ENCODE measurements at regions not wholly inside any gene's neighbourhood (a gene's known extent, or its start where the extent isn't known, plus 50 kb on each side); places are given as distances from the start of the nearest gene placed in this dataset.

DNA sequence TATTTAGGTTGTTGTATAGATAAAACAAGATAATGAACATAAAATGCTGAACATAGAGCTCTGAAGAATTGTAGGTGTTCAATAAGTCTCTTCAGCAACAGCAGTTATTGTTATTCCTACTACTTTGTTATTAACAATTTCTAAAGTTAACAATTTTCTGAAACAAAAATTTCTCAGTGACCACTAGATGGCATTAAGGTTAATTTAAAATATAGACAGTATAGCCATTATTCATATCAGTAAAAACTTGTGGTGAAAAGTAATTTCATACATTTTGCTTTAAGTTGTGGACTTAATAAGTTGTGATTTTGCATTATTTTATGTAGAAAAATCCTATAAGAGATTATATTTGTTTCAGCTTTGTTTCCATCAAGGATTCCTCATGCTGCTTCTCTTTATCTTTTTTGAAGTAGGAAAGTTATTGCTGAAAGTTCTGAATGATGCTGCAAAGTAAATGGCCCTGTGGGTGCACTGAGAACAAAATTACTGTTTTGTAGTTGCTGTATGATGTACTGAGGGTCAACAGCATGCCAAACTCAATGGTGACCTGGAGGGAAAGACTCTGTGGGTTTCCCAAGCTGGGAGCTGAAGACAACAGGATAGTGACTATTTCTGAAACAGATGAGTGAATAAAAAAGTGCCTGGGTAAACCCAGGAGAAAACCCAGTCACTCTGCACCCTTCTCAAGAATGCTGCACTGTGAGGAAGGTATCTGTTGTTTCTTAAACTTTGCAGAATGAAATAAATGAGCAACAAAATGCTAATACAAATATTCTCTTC is 253.6 kb downstream of the KIF20B start:
- Histone ChIP-seq H3K9me3 (ENCODE audit: control insufficient read depth, low read length) (no peaks in the 10 kb centered on the region), H3K4me3 (ENCODE audit: low read depth, low read length) (no peak overlapping the region), H3K9ac (no peak overlapping the region), H3K36me3 (ENCODE audit: control insufficient read depth, insufficient read depth, low read length) (no peaks in the 10 kb centered on the region), H3K79me2 (no peaks in the 10 kb centered on the region), H3K27ac (no peak overlapping the region), H3K4me1 (no peaks in the 10 kb centered on the region), H3K27me3 (ENCODE audit: control insufficient read depth, insufficient read depth, low read length) (no peaks in the 10 kb centered on the region), H2AFZ (no peak overlapping the region), H3K4me2 (ENCODE audit: low read length) (no peak overlapping the region)
- TF ChIP-seq, protein P1, sequence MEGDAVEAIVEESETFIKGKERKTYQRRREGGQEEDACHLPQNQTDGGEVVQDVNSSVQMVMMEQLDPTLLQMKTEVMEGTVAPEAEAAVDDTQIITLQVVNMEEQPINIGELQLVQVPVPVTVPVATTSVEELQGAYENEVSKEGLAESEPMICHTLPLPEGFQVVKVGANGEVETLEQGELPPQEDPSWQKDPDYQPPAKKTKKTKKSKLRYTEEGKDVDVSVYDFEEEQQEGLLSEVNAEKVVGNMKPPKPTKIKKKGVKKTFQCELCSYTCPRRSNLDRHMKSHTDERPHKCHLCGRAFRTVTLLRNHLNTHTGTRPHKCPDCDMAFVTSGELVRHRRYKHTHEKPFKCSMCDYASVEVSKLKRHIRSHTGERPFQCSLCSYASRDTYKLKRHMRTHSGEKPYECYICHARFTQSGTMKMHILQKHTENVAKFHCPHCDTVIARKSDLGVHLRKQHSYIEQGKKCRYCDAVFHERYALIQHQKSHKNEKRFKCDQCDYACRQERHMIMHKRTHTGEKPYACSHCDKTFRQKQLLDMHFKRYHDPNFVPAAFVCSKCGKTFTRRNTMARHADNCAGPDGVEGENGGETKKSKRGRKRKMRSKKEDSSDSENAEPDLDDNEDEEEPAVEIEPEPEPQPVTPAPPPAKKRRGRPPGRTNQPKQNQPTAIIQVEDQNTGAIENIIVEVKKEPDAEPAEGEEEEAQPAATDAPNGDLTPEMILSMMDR (IDR thresholded peaks at IDR 0.05): peak; percentile 58

DNA sequence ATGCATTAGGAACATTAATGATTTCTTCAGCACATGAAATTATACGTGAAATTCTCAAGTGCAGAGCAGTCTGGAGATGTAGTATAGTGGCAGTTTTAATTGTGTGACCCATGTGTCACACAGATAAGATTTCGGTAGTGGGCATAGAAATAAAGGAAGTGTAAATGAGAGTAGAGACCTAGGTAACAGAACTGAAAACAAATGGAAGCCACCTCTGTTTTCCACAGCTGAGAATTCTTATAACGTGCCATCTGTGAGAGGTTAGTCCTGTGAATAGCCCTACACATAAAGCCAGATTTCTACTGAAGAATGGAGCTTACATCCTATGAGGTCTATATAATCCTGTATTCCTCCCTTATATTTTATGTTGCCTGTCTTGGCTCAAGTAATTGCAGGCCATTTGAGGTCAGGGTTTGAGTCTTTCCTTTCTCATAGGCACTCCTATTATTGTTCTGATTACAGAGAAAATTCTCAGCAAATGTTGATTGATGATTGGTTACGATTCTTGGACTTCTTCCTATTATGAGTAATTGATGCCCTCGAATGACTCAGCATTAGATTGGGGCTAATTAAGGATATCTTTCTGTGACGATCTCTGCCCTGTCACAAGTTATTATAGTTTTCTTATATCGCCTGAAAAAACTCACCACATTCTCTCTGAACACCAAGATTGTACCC is 258.2 kb downstream of the KIF20B start:
- no peak overlapping the region for H3K27ac ChIP-seq
- H3K4me3 ChIP-seq (ENCODE audit: low read depth, low read length): no peak overlapping the region
- no peak overlapping the region for H3K4me2 ChIP-seq (ENCODE audit: low read length)
- H3K9ac ChIP-seq: no peak overlapping the region
- TF ChIP-seq, protein P1 (IDR thresholded peaks at IDR 0.05): no peak
- no peaks in the 10 kb centered on the region for H3K9me3 ChIP-seq (ENCODE audit: control insufficient read depth, low read length)
- H3K36me3 ChIP-seq (ENCODE audit: control insufficient read depth, insufficient read depth, low read length): no peaks in the 10 kb centered on the region
- no peaks in the 10 kb centered on the region for H3K27me3 ChIP-seq (ENCODE audit: control insufficient read depth, insufficient read depth, low read length)
- no peaks in the 10 kb centered on the region for H3K4me1 ChIP-seq
- no peaks in the 10 kb centered on the region for H3K79me2 ChIP-seq
- H2AFZ ChIP-seq: no peak overlapping the region

DNA sequence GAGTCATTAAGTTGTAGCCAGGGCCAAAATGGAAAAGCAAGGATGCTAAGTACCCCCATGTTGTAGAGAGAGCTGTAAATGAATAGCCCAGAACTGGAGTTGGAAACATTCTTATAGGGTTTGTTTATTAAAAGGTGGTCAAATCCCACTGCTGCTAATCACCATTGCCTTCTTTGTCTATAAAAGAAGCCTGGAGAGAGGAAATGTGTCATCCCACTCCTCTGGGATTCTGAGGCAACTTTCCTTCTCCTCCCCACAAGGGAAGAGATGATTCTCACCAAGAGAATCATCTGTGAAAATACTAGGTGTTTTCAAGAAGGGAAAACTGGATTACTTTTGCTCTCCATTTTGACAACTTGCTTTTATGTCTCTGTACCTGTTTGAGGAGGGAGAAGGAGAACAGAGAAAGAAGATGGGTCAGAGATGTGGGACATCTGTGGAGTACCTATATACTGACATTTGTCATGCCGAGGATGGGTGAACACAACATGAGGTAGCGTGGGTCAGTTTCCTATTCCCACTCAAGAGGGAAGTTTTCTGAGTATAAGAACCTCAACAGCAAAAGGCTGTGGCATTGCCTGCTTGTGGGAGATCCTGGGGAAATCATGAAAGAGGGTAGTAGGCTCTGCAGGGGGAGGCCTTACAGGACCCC is 262.2 kb downstream of the KIF20B start:
- Histone ChIP-seq H3K79me2 (no peaks in the 10 kb centered on the region), H3K9me3 (ENCODE audit: control insufficient read depth, low read length) (no peaks in the 10 kb centered on the region), H3K4me1 (no peaks in the 10 kb centered on the region), H3K4me3 (ENCODE audit: low read depth, low read length) (no peak overlapping the region), H3K36me3 (ENCODE audit: control insufficient read depth, insufficient read depth, low read length) (no peaks in the 10 kb centered on the region), H2AFZ (no peak overlapping the region), H3K27me3 (ENCODE audit: control insufficient read depth, insufficient read depth, low read length) (no peaks in the 10 kb centered on the region), H3K27ac (no peak overlapping the region), H3K4me2 (ENCODE audit: low read length) (no peak overlapping the region), H3K9ac (no peak overlapping the region)
- TF ChIP-seq, protein P1 (IDR thresholded peaks at IDR 0.05): no peak

- Histone ChIP-seq H3K79me2 (no peaks in the 10 kb centered on the region), H3K27me3 (ENCODE audit: control insufficient read depth, insufficient read depth, low read length) (no peaks in the 10 kb centered on the region), H3K4me2 (ENCODE audit: low read length) (no peak overlapping the region), H3K9me3 (ENCODE audit: control insufficient read depth, low read length) (no peaks in the 10 kb centered on the region), H3K27ac (no peak overlapping the region), H3K4me1 (no peaks in the 10 kb centered on the region), H3K4me3 (ENCODE audit: low read depth, low read length) (no peak overlapping the region), H3K9ac (no peak overlapping the region), H2AFZ (no peak overlapping the region), H3K36me3 (ENCODE audit: control insufficient read depth, insufficient read depth, low read length) (no peaks in the 10 kb centered on the region)
- TF ChIP-seq, protein P1 (IDR thresholded peaks at IDR 0.05): no peak
Measured at GRCh38 chr10:89966211-89966610, 264.8 kb downstream of the KIF20B start.

All from parathyroid adenoma (tissue), 2 donors.